Neural cell (in vitro differentiated cells): ENCODE measurements at regions not wholly inside any gene's neighbourhood (a gene's known extent, or its start where the extent isn't known, plus 50 kb on each side); places are given as distances from the start of the nearest gene placed in this dataset.

Source experiments
- H2AFZ ChIP-seq: fragments of 200-600, 300-800 bp; sonication (generic), shearing (Covaris generic); 2 replicates; pipeline ENCODE4 v1.6.0; 2014; ENCODE audit warnings: low read depth, mild to moderate bottlenecking, antibody characterized with exemption, low read length, moderate library complexity
- H3F3A ChIP-seq: fragments of 200-600 bp; shearing (Covaris generic); 2 replicates; pipeline ENCODE4 v1.6.1; 2016; ENCODE audit warnings: mild to moderate bottlenecking, moderate library complexity, mixed read lengths, antibody characterized with exemption, low read length; ENCODE audit not compliant: insufficient read depth, poor library complexity, severe bottlenecking
- H3K27ac ChIP-seq: fragments of 200-600, 300-800 bp; sonication (generic), shearing (Covaris generic); 2 replicates; pipeline ENCODE4 v1.5.1; 2014; ENCODE audit warnings: mild to moderate bottlenecking, low read length, moderate library complexity
- H3K27me3 ChIP-seq: fragments of 300-800, 200-600 bp; sonication (generic), shearing (Covaris generic); 2 replicates; pipeline ENCODE4 v1.6.0; 2014; ENCODE audit warnings: mild to moderate bottlenecking, low read depth, low read length, moderate library complexity; ENCODE audit not compliant: insufficient read depth
- H3K36me3 ChIP-seq: fragments of 300-800, 200-600 bp; sonication (generic), shearing (Covaris generic); 2 replicates; pipeline ENCODE4 v1.5.1; 2014; ENCODE audit warnings: mild to moderate bottlenecking, antibody characterized with exemption, low read length, moderate library complexity; ENCODE audit not compliant: insufficient read depth
- H3K4me2 ChIP-seq: fragments of 300-800, 200-600 bp; sonication (generic), shearing (Covaris generic); 2 replicates; pipeline ENCODE4 v1.6.0; 2014; ENCODE audit warnings: mild to moderate bottlenecking, low read length
- H3K4me3 ChIP-seq: fragments of 300-800, 200-600 bp; sonication (generic), shearing (Covaris generic); 2 replicates; pipeline ENCODE4 v1.5.1; 2014; ENCODE audit warnings: mild to moderate bottlenecking, low read length, moderate library complexity
- H3K79me2 ChIP-seq: fragments of 200-600 bp; shearing (Covaris generic); replicated peaks from 2 replicates; pipeline ENCODE4 v1.6.0; 2014; ENCODE audit warnings: mild to moderate bottlenecking, low read length, moderate library complexity; ENCODE audit not compliant: insufficient read depth
- H3K9ac ChIP-seq: fragments of 300-800, 200-600 bp; sonication (generic), shearing (Covaris generic); 2 replicates; pipeline ENCODE4 v1.6.1; 2016; ENCODE audit warnings: mild to moderate bottlenecking, low read length, mixed read lengths
- H3K9me2 ChIP-seq: fragments of 200-600 bp; shearing (Covaris generic); 2 replicates; pipeline ENCODE4 v1.6.1; 2016; ENCODE audit warnings: mild to moderate bottlenecking, low read length, mixed read lengths; ENCODE audit not compliant: insufficient read depth
- H3K9me3 ChIP-seq: fragments of 200-600, 300-800 bp; sonication (generic), shearing (Covaris generic); 2 replicates; pipeline ENCODE4 v1.6.1; 2016; ENCODE audit warnings: mild to moderate bottlenecking, mixed run types, low read length, moderate library complexity, mixed read lengths
- H4K20me1 ChIP-seq: fragments of 200-600 bp; shearing (Covaris generic); 2 replicates; pipeline ENCODE4 v1.6.1; 2016; ENCODE audit warnings: mild to moderate bottlenecking, mixed run types; ENCODE audit not compliant: insufficient read depth
- EP300 ChIP-seq: fragments of 450-650 bp; conservative IDR thresholded peaks from 2 replicates; pipeline ENCODE4 v1.6.1; 2014; ENCODE audit warnings: antibody characterized with exemption, mild to moderate bottlenecking, moderate library complexity; ENCODE audit not compliant: poor library complexity, severe bottlenecking
- EZH2 ChIP-seq: fragments of 200-600, 300-800 bp; shearing (Covaris generic), sonication (generic); IDR thresholded peaks from 2 replicates; pipeline ENCODE4 v1.6.1; 2014; ENCODE audit warnings: antibody characterized with exemption, low read length, borderline replicate concordance, mild to moderate bottlenecking; ENCODE audit not compliant: insufficient read depth, poor library complexity, severe bottlenecking
- MXI1 ChIP-seq: fragments of 450-650 bp; conservative IDR thresholded peaks from 2 replicates; pipeline ENCODE4 v1.6.1; 2014; ENCODE audit warnings: antibody characterized with exemption, mild to moderate bottlenecking; ENCODE audit not compliant: poor library complexity, severe bottlenecking
- POLR2AphosphoS5 ChIP-seq: IDR thresholded peaks from 2 replicates; pipeline ENCODE4 v1.6.1; 2012
- RAD21 ChIP-seq: fragments of 450-650 bp; conservative IDR thresholded peaks from 2 replicates; pipeline ENCODE4 v1.6.1; 2014; ENCODE audit warnings: antibody characterized with exemption, mild to moderate bottlenecking, moderate library complexity
- SMC3 ChIP-seq: fragments of 450-650 bp; conservative IDR thresholded peaks from 2 replicates; pipeline ENCODE4 v1.6.1; 2014; ENCODE audit warnings: antibody characterized with exemption, mild to moderate bottlenecking, moderate library complexity; ENCODE audit not compliant: poor library complexity
- TAF1 ChIP-seq: IDR thresholded peaks from 2 replicates; pipeline ENCODE4 v1.6.1; 2012; ENCODE audit warnings: low read depth
- TF ChIP-seq, protein P1 (sequence below): IDR thresholded peaks from 2 replicates; pipeline ENCODE4 v1.6.1; 2012; ENCODE audit warnings: borderline replicate concordance
- TF ChIP-seq, protein P2 (sequence below): fragments of 450-650 bp; IDR thresholded peaks from 2 replicates; pipeline ENCODE4 v1.5.1; 2014; ENCODE audit warnings: antibody characterized with exemption, mild to moderate bottlenecking, moderate library complexity; ENCODE audit not compliant: poor library complexity, severe bottlenecking

DNA sequence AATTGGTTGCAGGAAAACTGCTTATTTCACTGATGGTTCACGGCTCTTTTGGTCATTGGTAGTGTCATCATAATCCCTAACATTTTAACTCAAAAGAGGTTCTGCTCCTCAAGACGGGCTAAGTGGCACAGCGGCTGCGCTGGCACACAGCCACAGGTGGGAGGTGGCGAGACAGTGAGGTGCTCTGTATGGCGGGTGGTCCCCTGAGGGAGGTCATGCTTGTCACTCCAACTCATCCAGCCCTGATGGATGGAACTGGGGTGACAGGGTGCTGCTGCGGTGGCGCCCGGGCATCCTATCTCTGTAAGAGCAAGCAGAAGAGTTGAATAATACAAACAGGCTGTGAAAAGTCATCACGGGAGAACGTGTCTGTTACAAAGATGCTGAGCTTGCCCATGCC, 370.2 kb downstream of the SFMBT2 start:
- Histone ChIP-seq H3K9me2 (no peaks in the 10 kb centered on the region), H3F3A (no peaks in the 10 kb centered on the region), H3K27ac (no peak overlapping the region), H3K4me2 (no peak overlapping the region), H3K4me3 (no peak overlapping the region), H3K36me3 (no peaks in the 10 kb centered on the region), H3K9me3 (no peaks in the 10 kb centered on the region), H4K20me1 (no peaks in the 10 kb centered on the region), H3K27me3 (no peaks in the 10 kb centered on the region), H3K79me2 (no peaks in the 10 kb centered on the region), H3K9ac (no peak overlapping the region), H2AFZ (no peak overlapping the region)
- TF ChIP-seq EZH2 (no peak), MXI1 (no peak), SMC3 (no peak), EP300 (no peak), RAD21 (no peak), TAF1 (no peak), POLR2AphosphoS5 (no peak)
- TF ChIP-seq, protein P1, sequence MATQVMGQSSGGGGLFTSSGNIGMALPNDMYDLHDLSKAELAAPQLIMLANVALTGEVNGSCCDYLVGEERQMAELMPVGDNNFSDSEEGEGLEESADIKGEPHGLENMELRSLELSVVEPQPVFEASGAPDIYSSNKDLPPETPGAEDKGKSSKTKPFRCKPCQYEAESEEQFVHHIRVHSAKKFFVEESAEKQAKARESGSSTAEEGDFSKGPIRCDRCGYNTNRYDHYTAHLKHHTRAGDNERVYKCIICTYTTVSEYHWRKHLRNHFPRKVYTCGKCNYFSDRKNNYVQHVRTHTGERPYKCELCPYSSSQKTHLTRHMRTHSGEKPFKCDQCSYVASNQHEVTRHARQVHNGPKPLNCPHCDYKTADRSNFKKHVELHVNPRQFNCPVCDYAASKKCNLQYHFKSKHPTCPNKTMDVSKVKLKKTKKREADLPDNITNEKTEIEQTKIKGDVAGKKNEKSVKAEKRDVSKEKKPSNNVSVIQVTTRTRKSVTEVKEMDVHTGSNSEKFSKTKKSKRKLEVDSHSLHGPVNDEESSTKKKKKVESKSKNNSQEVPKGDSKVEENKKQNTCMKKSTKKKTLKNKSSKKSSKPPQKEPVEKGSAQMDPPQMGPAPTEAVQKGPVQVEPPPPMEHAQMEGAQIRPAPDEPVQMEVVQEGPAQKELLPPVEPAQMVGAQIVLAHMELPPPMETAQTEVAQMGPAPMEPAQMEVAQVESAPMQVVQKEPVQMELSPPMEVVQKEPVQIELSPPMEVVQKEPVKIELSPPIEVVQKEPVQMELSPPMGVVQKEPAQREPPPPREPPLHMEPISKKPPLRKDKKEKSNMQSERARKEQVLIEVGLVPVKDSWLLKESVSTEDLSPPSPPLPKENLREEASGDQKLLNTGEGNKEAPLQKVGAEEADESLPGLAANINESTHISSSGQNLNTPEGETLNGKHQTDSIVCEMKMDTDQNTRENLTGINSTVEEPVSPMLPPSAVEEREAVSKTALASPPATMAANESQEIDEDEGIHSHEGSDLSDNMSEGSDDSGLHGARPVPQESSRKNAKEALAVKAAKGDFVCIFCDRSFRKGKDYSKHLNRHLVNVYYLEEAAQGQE, result no peak
- TF ChIP-seq, protein P2, sequence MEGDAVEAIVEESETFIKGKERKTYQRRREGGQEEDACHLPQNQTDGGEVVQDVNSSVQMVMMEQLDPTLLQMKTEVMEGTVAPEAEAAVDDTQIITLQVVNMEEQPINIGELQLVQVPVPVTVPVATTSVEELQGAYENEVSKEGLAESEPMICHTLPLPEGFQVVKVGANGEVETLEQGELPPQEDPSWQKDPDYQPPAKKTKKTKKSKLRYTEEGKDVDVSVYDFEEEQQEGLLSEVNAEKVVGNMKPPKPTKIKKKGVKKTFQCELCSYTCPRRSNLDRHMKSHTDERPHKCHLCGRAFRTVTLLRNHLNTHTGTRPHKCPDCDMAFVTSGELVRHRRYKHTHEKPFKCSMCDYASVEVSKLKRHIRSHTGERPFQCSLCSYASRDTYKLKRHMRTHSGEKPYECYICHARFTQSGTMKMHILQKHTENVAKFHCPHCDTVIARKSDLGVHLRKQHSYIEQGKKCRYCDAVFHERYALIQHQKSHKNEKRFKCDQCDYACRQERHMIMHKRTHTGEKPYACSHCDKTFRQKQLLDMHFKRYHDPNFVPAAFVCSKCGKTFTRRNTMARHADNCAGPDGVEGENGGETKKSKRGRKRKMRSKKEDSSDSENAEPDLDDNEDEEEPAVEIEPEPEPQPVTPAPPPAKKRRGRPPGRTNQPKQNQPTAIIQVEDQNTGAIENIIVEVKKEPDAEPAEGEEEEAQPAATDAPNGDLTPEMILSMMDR, result no peak

DNA sequence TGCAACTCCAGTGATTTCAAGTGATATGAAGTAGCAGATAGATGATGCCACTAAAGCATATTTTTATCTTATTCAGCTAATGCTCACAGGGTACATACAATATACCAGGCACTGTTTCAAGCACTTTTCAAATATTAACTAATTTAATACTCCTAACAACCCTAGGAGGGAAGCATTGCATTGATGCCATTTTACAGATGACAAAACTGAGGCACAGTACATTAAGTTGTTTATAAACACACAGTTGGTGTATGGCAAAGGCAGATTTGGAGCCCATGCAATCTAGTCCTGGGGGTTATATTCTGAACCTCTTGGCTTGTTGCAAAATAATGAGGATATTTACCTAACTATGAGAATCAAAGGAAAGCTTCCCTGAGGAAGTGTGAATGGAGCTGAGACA, 371.0 kb downstream of the SFMBT2 start:
- Histone ChIP-seq H4K20me1 (no peaks in the 10 kb centered on the region), H3K9me2 (no peaks in the 10 kb centered on the region), H3F3A (no peaks in the 10 kb centered on the region), H3K4me3 (no peak overlapping the region), H3K27ac (no peak overlapping the region), H3K4me2 (no peak overlapping the region), H3K79me2 (no peaks in the 10 kb centered on the region), H3K27me3 (no peaks in the 10 kb centered on the region), H2AFZ (no peak overlapping the region), H3K9me3 (no peaks in the 10 kb centered on the region), H3K9ac (no peak overlapping the region), H3K36me3 (no peaks in the 10 kb centered on the region)
- TF ChIP-seq EZH2 (no peak), MXI1 (no peak), SMC3 (no peak), TAF1 (no peak), RAD21 (no peak), POLR2AphosphoS5 (no peak), EP300 (no peak)
- TF ChIP-seq, protein P2, result no peak
- TF ChIP-seq, protein P1, result no peak
